Kidney epithelial cell (primary cell): ENCODE measurements at regions not wholly inside any gene's neighbourhood (a gene's known extent, or its start where the extent isn't known, plus 50 kb on each side); places are given as distances from the start of the nearest gene placed in this dataset.

Experiments
- DNase-seq: peaks from one replicate; pipeline ENCODE4 v3.0.0-alpha.2; 2010; ENCODE audit warnings: low read depth
- H3K27me3 ChIP-seq: 2 replicates; pipeline ENCODE4 v1.6.0; 2011; ENCODE audit warnings: low read length; ENCODE audit not compliant: control insufficient read depth, insufficient read depth
- H3K36me3 ChIP-seq: 2 replicates; pipeline ENCODE4 v1.5.1; 2011; ENCODE audit warnings: low read length; ENCODE audit not compliant: control insufficient read depth, insufficient read depth
- H3K4me3 ChIP-seq: 2 replicates; pipeline ENCODE4 v1.5.1; 2011; ENCODE audit warnings: low read depth, mild to moderate bottlenecking, control low read depth, low read length
- CTCF ChIP-seq: IDR thresholded peaks from 2 replicates; pipeline ENCODE4 v1.5.1; 2011; ENCODE audit warnings: mild to moderate bottlenecking, moderate library complexity, low read length, control low read depth, inconsistent platforms; ENCODE audit not compliant: insufficient read depth, poor library complexity, severe bottlenecking

- peak; percentile 72 for DNase-seq
- no peak for TF ChIP-seq CTCF
- no peaks in the 10 kb centered on the region for H3K36me3 ChIP-seq
- no peak overlapping the region for H3K4me3 ChIP-seq
- H3K27me3 ChIP-seq: no peaks in the 10 kb centered on the region
Observed at GRCh38 chr12:42960087-42960527, 370.6 kb upstream of the PRICKLE1 start.

- Histone ChIP-seq H3K27me3 (no peaks in the 10 kb centered on the region), H3K4me3 (no peak overlapping the region), H3K36me3 (no peaks in the 10 kb centered on the region)
- TF ChIP-seq CTCF: no peak
- DNase-seq: peak; percentile 55
Observed at GRCh38 chr12:42958291-42958674, 368.7 kb upstream of the PRICKLE1 start.

GRCh38 chr12:42957561-42958290, 368.2 kb upstream of the PRICKLE1 start:
- DNase-seq: no peak
- Histone ChIP-seq H3K36me3 (no peaks in the 10 kb centered on the region), H3K4me3 (no peak overlapping the region), H3K27me3 (no peaks in the 10 kb centered on the region)
- no peak for TF ChIP-seq CTCF

- Histone ChIP-seq H3K27me3 (no peaks in the 10 kb centered on the region), H3K4me3 (no peak overlapping the region), H3K36me3 (no peaks in the 10 kb centered on the region)
- TF ChIP-seq CTCF: no peak
- no peak for DNase-seq
Observed at GRCh38 chr12:42957136-42957535, 367.6 kb upstream of the PRICKLE1 start.

GRCh38 chr12:42953021-42953420, 363.5 kb upstream of the PRICKLE1 start:
- DNase-seq: no peak
- Histone ChIP-seq H3K36me3 (no peaks in the 10 kb centered on the region), H3K4me3 (no peak overlapping the region), H3K27me3 (no peaks in the 10 kb centered on the region)
- TF ChIP-seq CTCF: no peak

GRCh38 chr12:42946871-42947381, 357.4 kb upstream of the PRICKLE1 start:
- DNase-seq: no peak
- TF ChIP-seq CTCF: no peak
- Histone ChIP-seq H3K4me3 (no peak overlapping the region), H3K36me3 (no peaks in the 10 kb centered on the region), H3K27me3 (no peaks in the 10 kb centered on the region)
